ENCODE measurements at regions not wholly inside any gene's neighbourhood (a gene's known extent, or its start where the extent isn't known, plus 50 kb on each side); places are given as distances from the start of the nearest gene placed in this dataset.
A peak's percentile ranks its signal among the peaks of the same experiment; 100 is the strongest.

DNA sequence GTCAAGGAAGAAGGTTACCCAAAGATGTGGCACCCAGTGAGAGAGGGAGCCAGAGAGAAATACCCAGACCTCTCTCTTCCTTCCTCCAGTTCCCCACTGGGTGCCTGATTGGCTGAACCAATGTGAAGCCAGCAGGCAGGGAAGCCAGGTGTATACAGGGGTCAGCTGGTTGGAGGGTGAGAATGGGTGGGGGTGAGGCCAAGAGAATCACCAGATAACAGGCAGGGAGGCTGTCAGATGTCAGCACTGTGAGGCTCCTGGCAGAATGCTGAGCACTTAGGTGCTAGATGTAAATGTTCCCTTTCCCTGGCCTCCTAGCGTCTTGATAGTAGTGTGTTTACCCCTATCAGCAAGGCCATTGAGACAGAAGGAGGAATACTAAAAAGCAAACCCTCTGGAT lies 104.0 kb upstream of the MGAT5 start (continued):
- TF ChIP-seq, protein P1, sequence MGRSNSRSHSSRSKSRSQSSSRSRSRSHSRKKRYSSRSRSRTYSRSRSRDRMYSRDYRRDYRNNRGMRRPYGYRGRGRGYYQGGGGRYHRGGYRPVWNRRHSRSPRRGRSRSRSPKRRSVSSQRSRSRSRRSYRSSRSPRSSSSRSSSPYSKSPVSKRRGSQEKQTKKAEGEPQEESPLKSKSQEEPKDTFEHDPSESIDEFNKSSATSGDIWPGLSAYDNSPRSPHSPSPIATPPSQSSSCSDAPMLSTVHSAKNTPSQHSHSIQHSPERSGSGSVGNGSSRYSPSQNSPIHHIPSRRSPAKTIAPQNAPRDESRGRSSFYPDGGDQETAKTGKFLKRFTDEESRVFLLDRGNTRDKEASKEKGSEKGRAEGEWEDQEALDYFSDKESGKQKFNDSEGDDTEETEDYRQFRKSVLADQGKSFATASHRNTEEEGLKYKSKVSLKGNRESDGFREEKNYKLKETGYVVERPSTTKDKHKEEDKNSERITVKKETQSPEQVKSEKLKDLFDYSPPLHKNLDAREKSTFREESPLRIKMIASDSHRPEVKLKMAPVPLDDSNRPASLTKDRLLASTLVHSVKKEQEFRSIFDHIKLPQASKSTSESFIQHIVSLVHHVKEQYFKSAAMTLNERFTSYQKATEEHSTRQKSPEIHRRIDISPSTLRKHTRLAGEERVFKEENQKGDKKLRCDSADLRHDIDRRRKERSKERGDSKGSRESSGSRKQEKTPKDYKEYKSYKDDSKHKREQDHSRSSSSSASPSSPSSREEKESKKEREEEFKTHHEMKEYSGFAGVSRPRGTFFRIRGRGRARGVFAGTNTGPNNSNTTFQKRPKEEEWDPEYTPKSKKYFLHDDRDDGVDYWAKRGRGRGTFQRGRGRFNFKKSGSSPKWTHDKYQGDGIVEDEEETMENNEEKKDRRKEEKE (IDR thresholded peaks at IDR 0.05; ENCODE audit: borderline replicate concordance in 1 of 2, control insufficient read depth in 1 of 2, low read depth in 2 of 2, low read length in 1 of 2), result no peak
- no peak for TF ChIP-seq CREBBP (IDR thresholded peaks at IDR 0.05; ENCODE audit: low read depth, low read length)
- TF ChIP-seq, protein P2, sequence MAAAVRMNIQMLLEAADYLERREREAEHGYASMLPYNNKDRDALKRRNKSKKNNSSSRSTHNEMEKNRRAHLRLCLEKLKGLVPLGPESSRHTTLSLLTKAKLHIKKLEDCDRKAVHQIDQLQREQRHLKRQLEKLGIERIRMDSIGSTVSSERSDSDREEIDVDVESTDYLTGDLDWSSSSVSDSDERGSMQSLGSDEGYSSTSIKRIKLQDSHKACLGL (CRISPR knock-in tag; IDR thresholded peaks at IDR 0.05; ENCODE audit: borderline replicate concordance, poor library complexity, severe bottlenecking), result no peak
- no peak for TF ChIP-seq BCOR (IDR thresholded peaks at IDR 0.05)
- no peak for TF ChIP-seq ZNF551 (CRISPR knock-in tag; IDR thresholded peaks at IDR 0.05)
- no peak for TF ChIP-seq HDGF (IDR thresholded peaks at IDR 0.05)
- TF ChIP-seq HNRNPK (IDR thresholded peaks at IDR 0.05; ENCODE audit: low read depth, low read length, poor library complexity, severe bottlenecking), result no peak
- TF ChIP-seq SRSF7 (optimal IDR thresholded peaks at IDR 0.05; ENCODE audit: low read depth, low read length), result no peak
- TF ChIP-seq ZNF253 (CRISPR knock-in tag; conservative IDR thresholded peaks at IDR 0.05), result no peak
- TF ChIP-seq PPARD (CRISPR knock-in tag; IDR thresholded peaks at IDR 0.05), result no peak
- TF ChIP-seq ZNF134 (CRISPR knock-in tag; conservative IDR thresholded peaks at IDR 0.05), result no peak
- TF ChIP-seq, protein P3, sequence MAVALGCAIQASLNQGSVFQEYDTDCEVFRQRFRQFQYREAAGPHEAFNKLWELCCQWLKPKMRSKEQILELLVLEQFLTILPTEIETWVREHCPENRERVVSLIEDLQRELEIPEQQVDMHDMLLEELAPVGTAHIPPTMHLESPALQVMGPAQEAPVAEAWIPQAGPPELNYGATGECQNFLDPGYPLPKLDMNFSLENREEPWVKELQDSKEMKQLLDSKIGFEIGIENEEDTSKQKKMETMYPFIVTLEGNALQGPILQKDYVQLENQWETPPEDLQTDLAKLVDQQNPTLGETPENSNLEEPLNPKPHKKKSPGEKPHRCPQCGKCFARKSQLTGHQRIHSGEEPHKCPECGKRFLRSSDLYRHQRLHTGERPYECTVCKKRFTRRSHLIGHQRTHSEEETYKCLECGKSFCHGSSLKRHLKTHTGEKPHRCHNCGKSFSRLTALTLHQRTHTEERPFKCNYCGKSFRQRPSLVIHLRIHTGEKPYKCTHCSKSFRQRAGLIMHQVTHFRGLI (CRISPR knock-in tag; IDR thresholded peaks at IDR 0.05), result no peak
- TF ChIP-seq ZNF232 (CRISPR knock-in tag; IDR thresholded peaks at IDR 0.05), result no peak
- TF ChIP-seq, protein P4, sequence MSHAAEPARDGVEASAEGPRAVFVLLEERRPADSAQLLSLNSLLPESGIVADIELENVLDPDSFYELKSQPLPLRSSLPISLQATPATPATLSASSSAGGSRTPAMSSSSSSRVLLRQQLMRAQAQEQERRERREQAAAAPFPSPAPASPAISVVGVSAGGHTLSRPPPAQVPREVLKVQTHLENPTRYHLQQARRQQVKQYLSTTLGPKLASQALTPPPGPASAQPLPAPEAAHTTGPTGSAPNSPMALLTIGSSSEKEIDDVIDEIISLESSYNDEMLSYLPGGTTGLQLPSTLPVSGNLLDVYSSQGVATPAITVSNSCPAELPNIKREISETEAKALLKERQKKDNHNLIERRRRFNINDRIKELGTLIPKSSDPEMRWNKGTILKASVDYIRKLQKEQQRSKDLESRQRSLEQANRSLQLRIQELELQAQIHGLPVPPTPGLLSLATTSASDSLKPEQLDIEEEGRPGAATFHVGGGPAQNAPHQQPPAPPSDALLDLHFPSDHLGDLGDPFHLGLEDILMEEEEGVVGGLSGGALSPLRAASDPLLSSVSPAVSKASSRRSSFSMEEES (CRISPR knock-in tag; IDR thresholded peaks at IDR 0.05), result no peak
- no peak for TF ChIP-seq ATF7 (IDR thresholded peaks at IDR 0.05)
- no peak for TF ChIP-seq JUNB (CRISPR knock-in tag; conservative IDR thresholded peaks at IDR 0.05)
- no peak for TF ChIP-seq PYGO2 (tag; IDR thresholded peaks at IDR 0.05)
- TF ChIP-seq SREBF1 (IDR thresholded peaks at IDR 0.05; ENCODE audit: borderline replicate concordance, low read depth, low read length), result no peak
- TF ChIP-seq FOXP1 (CRISPR knock-in tag; IDR thresholded peaks at IDR 0.05), result no peak
- 0 out of 2 replicates have a peak, but pooled peaks have one; percentile 1 for TF ChIP-seq ZNF175 (CRISPR knock-in tag; IDR thresholded peaks at IDR 0.05; ENCODE audit: low read depth)
- TF ChIP-seq TEAD4 (IDR thresholded peaks at IDR 0.05; ENCODE audit: low read length), result peak; percentile 26; the same call in 1 of the 2 replicates
- TF ChIP-seq TEAD4 (CRISPR knock-in tag; IDR thresholded peaks at IDR 0.05; ENCODE audit: borderline replicate concordance), result no peak
- TF ChIP-seq, protein P5, sequence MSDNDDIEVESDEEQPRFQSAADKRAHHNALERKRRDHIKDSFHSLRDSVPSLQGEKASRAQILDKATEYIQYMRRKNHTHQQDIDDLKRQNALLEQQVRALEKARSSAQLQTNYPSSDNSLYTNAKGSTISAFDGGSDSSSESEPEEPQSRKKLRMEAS (CRISPR knock-in tag; IDR thresholded peaks at IDR 0.05), result no peak
